ENCODE measurements at regions not wholly inside any gene's neighbourhood (a gene's known extent, or its start where the extent isn't known, plus 50 kb on each side); places are given as distances from the start of the nearest gene placed in this dataset.
"Not testable (repeated sequence)": the region's sequence is repeated elsewhere in the genome, so short reads cannot be mapped to it uniquely, and the experiment has no call there.

DNA sequence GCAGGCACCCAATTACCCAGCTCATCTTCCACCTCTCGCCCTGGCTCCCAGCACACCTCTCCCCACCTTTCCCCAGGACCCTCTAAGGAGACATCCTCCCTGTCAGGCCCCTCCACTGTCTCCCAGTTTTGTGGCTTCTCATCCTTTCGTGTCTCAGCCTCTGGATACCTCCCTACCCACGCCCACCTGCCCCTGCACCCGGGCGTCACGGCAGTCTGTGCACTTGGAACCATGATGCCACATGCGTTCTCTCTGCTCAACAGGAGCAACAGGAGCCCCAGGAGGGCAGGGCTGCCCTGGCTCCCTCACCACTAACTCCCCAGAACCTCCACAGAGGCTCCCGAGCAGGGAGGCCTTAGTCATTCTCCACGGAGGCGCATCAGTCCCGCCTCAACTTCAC is 472.8 kb downstream of the TP53TG3F start:
- H3K9me3 ChIP-seq (replicated peaks; ENCODE audit: control insufficient read depth, insufficient read depth, low read length); BruUV-seq (replicated peaks); intact Hi-C loops (cut with micrococcal nuclease); CTCF ChIA-PET; H3K36me3 ChIP-seq (ENCODE audit: control insufficient read depth in 2 of 2, extremely low read depth in 1 of 2, insufficient read depth in 2 of 2, low read length in 2 of 2); H3K27me3 ChIP-seq (ENCODE audit: control insufficient read depth in 2 of 2, insufficient read depth in 2 of 2, low read length in 2 of 2); H3K9ac ChIP-seq (replicated peaks; ENCODE audit: extremely low read depth, insufficient read depth, low read length); DNase-seq (ENCODE audit: low read depth, low spot score); POLR2A ChIA-PET; H3K4me3 ChIP-seq (replicated peaks in 1 of 3; ENCODE audit: insufficient read depth in 1 of 3, low read depth in 1 of 3, low read length in 3 of 3); H3K4me2 ChIP-seq (ENCODE audit: insufficient read depth, low read length); H2AFZ ChIP-seq (ENCODE audit: low read depth, low read length); dilution Hi-C loops (cut with MboI; ENCODE audit: extremely low pct_ligation_motif_present, low sequenced_read_pairs); FAIRE-seq; H3K9me1 ChIP-seq (replicated peaks; ENCODE audit: control insufficient read depth, extremely low read depth, insufficient read depth, low read length); H3K79me2 ChIP-seq (ENCODE audit: control insufficient read depth, insufficient read depth, low read length); H3K4me1 ChIP-seq (ENCODE audit: control insufficient read depth, extremely low read depth, insufficient read depth, low read length); H3K27ac ChIP-seq (ENCODE audit: insufficient read depth, low read depth, low read length); H4K20me1 ChIP-seq (replicated peaks; ENCODE audit: control insufficient read depth, extremely low read depth, insufficient read depth, low read length): not testable (repeated sequence)

DNA sequence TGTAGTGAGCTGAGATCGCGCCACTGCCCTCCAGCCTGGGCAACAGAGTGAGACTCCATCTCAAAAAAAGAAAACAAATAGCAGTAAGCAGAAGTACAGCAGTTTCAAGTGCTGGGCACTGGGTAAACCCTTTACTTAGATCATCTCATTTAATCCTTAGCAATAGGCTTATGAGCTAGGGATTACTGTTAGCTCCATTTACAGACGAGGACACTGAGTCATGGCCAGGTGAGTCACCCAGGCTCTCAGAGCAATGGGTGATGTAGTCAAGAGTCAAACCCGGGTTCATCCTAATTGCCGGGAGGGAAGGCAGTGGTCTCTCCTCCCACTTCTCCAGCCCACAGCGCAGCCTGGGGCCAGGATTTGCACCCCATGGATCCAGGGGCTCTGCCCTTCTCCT is 473.6 kb downstream of the TP53TG3F start:
- CTCF ChIA-PET; H3K79me2 ChIP-seq (ENCODE audit: control insufficient read depth, insufficient read depth, low read length); H2AFZ ChIP-seq (ENCODE audit: low read depth, low read length); H3K4me2 ChIP-seq (ENCODE audit: insufficient read depth, low read length); FAIRE-seq; intact Hi-C loops (cut with micrococcal nuclease); dilution Hi-C loops (cut with MboI; ENCODE audit: extremely low pct_ligation_motif_present, low sequenced_read_pairs); H3K9me1 ChIP-seq (replicated peaks; ENCODE audit: control insufficient read depth, extremely low read depth, insufficient read depth, low read length); H3K4me3 ChIP-seq (replicated peaks in 1 of 3; ENCODE audit: insufficient read depth in 1 of 3, low read depth in 1 of 3, low read length in 3 of 3); H4K20me1 ChIP-seq (replicated peaks; ENCODE audit: control insufficient read depth, extremely low read depth, insufficient read depth, low read length); H3K27ac ChIP-seq (ENCODE audit: insufficient read depth, low read depth, low read length); DNase-seq (ENCODE audit: low read depth, low spot score); H3K36me3 ChIP-seq (ENCODE audit: control insufficient read depth in 2 of 2, extremely low read depth in 1 of 2, insufficient read depth in 2 of 2, low read length in 2 of 2); BruUV-seq (replicated peaks); POLR2A ChIA-PET; H3K27me3 ChIP-seq (ENCODE audit: control insufficient read depth in 2 of 2, insufficient read depth in 2 of 2, low read length in 2 of 2); H3K9me3 ChIP-seq (replicated peaks; ENCODE audit: control insufficient read depth, insufficient read depth, low read length); H3K4me1 ChIP-seq (ENCODE audit: control insufficient read depth, extremely low read depth, insufficient read depth, low read length); H3K9ac ChIP-seq (replicated peaks; ENCODE audit: extremely low read depth, insufficient read depth, low read length): not testable (repeated sequence)

DNA sequence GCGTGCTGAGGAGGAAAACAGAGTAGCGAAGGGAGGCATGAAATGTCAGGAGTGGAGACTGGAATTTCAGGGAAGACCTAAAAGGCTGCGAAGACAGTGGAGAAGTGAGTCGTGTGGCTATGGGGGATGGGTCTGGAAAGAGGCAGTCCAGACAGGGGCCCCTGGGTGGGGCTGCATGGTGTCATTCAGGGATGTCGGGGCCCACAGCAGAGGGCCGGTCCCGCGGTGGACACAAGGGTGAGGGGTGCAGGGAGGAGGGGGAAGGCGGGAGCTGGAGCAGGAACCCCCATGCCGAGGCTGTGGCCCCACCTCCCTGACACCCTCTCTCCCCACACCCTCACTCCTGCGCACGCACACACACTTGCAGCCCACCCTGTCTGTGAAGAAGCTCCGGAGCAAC is 476.4 kb downstream of the TP53TG3F start:
- H3K4me3 ChIP-seq (replicated peaks in 1 of 3; ENCODE audit: insufficient read depth in 1 of 3, low read depth in 1 of 3, low read length in 3 of 3); H3K79me2 ChIP-seq (ENCODE audit: control insufficient read depth, insufficient read depth, low read length); BruUV-seq (replicated peaks); intact Hi-C loops (cut with micrococcal nuclease); H3K27ac ChIP-seq (ENCODE audit: insufficient read depth, low read depth, low read length); H4K20me1 ChIP-seq (replicated peaks; ENCODE audit: control insufficient read depth, extremely low read depth, insufficient read depth, low read length); FAIRE-seq; DNase-seq (ENCODE audit: low read depth, low spot score); H3K36me3 ChIP-seq (ENCODE audit: control insufficient read depth in 2 of 2, extremely low read depth in 1 of 2, insufficient read depth in 2 of 2, low read length in 2 of 2); H3K9ac ChIP-seq (replicated peaks; ENCODE audit: extremely low read depth, insufficient read depth, low read length); H3K4me2 ChIP-seq (ENCODE audit: insufficient read depth, low read length); H3K4me1 ChIP-seq (ENCODE audit: control insufficient read depth, extremely low read depth, insufficient read depth, low read length); H3K9me3 ChIP-seq (replicated peaks; ENCODE audit: control insufficient read depth, insufficient read depth, low read length); H3K27me3 ChIP-seq (ENCODE audit: control insufficient read depth in 2 of 2, insufficient read depth in 2 of 2, low read length in 2 of 2); H3K9me1 ChIP-seq (replicated peaks; ENCODE audit: control insufficient read depth, extremely low read depth, insufficient read depth, low read length); dilution Hi-C loops (cut with MboI; ENCODE audit: extremely low pct_ligation_motif_present, low sequenced_read_pairs); POLR2A ChIA-PET; CTCF ChIA-PET; H2AFZ ChIP-seq (ENCODE audit: low read depth, low read length): not testable (repeated sequence)

DNA sequence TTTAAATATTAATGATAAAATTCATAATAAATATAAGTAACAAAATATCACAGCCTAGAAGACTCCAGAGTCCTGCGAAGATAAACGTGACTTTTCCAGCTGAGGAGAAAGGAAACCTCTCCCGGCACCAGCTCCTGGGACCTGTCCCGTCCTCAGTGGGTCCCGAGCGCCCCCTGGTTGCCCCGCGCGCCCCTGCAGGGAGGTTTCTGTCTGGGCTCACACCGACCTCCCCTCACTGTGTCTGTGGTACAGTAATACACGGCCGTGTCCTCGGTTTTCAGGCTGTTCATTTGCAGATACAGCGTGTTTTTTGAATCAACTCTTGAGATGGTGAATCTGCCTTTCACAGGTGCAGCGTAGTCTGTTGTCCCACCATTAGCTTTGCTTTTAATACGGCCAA is 478.7 kb downstream of the TP53TG3F start:
- CTCF ChIA-PET; DNase-seq (ENCODE audit: low read depth, low spot score); intact Hi-C loops (cut with micrococcal nuclease): not testable (repeated sequence)

More for the DNA sequence above, 478.7 kb downstream of the TP53TG3F start:
- dilution Hi-C loops (cut with MboI; ENCODE audit: extremely low pct_ligation_motif_present, low sequenced_read_pairs); H3K27me3 ChIP-seq (ENCODE audit: control insufficient read depth in 2 of 2, insufficient read depth in 2 of 2, low read length in 2 of 2); BruUV-seq (replicated peaks); H3K79me2 ChIP-seq (ENCODE audit: control insufficient read depth, insufficient read depth, low read length); FAIRE-seq; H3K9me1 ChIP-seq (replicated peaks; ENCODE audit: control insufficient read depth, extremely low read depth, insufficient read depth, low read length); H3K36me3 ChIP-seq (ENCODE audit: control insufficient read depth in 2 of 2, extremely low read depth in 1 of 2, insufficient read depth in 2 of 2, low read length in 2 of 2); H3K9ac ChIP-seq (replicated peaks; ENCODE audit: extremely low read depth, insufficient read depth, low read length); H3K27ac ChIP-seq (ENCODE audit: insufficient read depth, low read depth, low read length); H3K4me1 ChIP-seq (ENCODE audit: control insufficient read depth, extremely low read depth, insufficient read depth, low read length); H3K4me2 ChIP-seq (ENCODE audit: insufficient read depth, low read length); H4K20me1 ChIP-seq (replicated peaks; ENCODE audit: control insufficient read depth, extremely low read depth, insufficient read depth, low read length); POLR2A ChIA-PET; H3K9me3 ChIP-seq (replicated peaks; ENCODE audit: control insufficient read depth, insufficient read depth, low read length); H2AFZ ChIP-seq (ENCODE audit: low read depth, low read length); H3K4me3 ChIP-seq (replicated peaks in 1 of 3; ENCODE audit: insufficient read depth in 1 of 3, low read depth in 1 of 3, low read length in 3 of 3): not testable (repeated sequence)

Data from endothelial cell of umbilical vein (primary cell).